Esophagus muscularis mucosa (tissue), 3 donors: ENCODE measurements at regions not wholly inside any gene's neighbourhood (a gene's known extent, or its start where the extent isn't known, plus 50 kb on each side); places are given as distances from the start of the nearest gene placed in this dataset.

Experiments used
- EP300 ChIP-seq: sonication (generic); formaldehyde crosslinking; IDR thresholded peaks from one replicate; pipeline ENCODE4 v1.6.1; 2017; ENCODE audit warnings: antibody characterized with exemption
- TF ChIP-seq, protein P1 (sequence below), 3 experiments: fragments of 200-600 bp in 2 of 3; fragments of 450-650 bp in 1 of 3; sonication (generic) in 2 of 3; IDR thresholded peaks; one replicate each; pipeline ENCODE4 v1.5.1; 2017 to 2019; ENCODE audit warnings: antibody characterized with exemption in 3 of 3, mild to moderate bottlenecking in 2 of 3, moderate library complexity in 1 of 3

DNA sequence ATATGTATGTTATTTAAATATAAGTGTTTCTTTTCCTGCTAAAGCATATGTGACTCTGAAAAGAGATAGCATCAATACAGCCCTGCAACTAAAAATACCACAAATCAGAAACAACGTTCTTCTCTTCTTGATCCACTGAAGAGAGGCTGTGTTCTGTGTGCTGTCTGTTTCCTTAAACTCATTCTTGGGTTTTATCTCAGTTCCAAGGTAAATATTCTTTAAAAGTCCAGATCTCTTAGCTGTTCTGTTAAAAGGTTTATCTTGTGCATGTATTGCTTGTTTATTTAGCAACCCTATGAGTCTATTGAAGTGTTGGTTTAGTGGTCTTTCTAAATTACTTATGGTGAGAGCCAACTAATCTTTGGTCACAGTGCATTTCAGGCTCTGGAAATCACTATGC lies 173.3 kb upstream of the NT5C1B start:
- TF ChIP-seq EP300, result no peak
- TF ChIP-seq, protein P1, sequence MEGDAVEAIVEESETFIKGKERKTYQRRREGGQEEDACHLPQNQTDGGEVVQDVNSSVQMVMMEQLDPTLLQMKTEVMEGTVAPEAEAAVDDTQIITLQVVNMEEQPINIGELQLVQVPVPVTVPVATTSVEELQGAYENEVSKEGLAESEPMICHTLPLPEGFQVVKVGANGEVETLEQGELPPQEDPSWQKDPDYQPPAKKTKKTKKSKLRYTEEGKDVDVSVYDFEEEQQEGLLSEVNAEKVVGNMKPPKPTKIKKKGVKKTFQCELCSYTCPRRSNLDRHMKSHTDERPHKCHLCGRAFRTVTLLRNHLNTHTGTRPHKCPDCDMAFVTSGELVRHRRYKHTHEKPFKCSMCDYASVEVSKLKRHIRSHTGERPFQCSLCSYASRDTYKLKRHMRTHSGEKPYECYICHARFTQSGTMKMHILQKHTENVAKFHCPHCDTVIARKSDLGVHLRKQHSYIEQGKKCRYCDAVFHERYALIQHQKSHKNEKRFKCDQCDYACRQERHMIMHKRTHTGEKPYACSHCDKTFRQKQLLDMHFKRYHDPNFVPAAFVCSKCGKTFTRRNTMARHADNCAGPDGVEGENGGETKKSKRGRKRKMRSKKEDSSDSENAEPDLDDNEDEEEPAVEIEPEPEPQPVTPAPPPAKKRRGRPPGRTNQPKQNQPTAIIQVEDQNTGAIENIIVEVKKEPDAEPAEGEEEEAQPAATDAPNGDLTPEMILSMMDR (IDR thresholded peaks at IDR 0.05), result no peak
